ENCODE measurements at regions not wholly inside any gene's neighbourhood (a gene's known extent, or its start where the extent isn't known, plus 50 kb on each side); places are given as distances from the start of the nearest gene placed in this dataset.
"Not testable (repeated sequence)": the region's sequence is repeated elsewhere in the genome, so short reads cannot be mapped to it uniquely, and the experiment has no call there.

GRCh38 chr22:26082866-26083265 lies 86.4 kb upstream of the SEZ6L start:
- DNase-seq (no peak), ATAC-seq (no peak)
- no peak overlapping the region for H3K27ac ChIP-seq
- intact Hi-C loops (cut with DNase I), result loop anchor here in 2 of 10 donors (10.0 kb wide), 2 partner anchors 242 to 252 kb away; no protein-coding TSS in a partner anchor
- no peak overlapping the region for H3K4me3 ChIP-seq
- no peaks in the 10 kb centered on the region for H3K4me1 ChIP-seq
- TF ChIP-seq, protein P1, sequence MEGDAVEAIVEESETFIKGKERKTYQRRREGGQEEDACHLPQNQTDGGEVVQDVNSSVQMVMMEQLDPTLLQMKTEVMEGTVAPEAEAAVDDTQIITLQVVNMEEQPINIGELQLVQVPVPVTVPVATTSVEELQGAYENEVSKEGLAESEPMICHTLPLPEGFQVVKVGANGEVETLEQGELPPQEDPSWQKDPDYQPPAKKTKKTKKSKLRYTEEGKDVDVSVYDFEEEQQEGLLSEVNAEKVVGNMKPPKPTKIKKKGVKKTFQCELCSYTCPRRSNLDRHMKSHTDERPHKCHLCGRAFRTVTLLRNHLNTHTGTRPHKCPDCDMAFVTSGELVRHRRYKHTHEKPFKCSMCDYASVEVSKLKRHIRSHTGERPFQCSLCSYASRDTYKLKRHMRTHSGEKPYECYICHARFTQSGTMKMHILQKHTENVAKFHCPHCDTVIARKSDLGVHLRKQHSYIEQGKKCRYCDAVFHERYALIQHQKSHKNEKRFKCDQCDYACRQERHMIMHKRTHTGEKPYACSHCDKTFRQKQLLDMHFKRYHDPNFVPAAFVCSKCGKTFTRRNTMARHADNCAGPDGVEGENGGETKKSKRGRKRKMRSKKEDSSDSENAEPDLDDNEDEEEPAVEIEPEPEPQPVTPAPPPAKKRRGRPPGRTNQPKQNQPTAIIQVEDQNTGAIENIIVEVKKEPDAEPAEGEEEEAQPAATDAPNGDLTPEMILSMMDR (IDR thresholded peaks at IDR 0.05), result no peak
- no peak for TF ChIP-seq POLR2A (IDR thresholded peaks at IDR 0.05)
- peaks cover 0 to 26% (median 3%) of the 10 kb centered on the region in 9 donors for H3K27me3 ChIP-seq
- H3K9me3 ChIP-seq, result no peaks in the 10 kb centered on the region
- no peaks in the 10 kb centered on the region for H3K36me3 ChIP-seq

DNA sequence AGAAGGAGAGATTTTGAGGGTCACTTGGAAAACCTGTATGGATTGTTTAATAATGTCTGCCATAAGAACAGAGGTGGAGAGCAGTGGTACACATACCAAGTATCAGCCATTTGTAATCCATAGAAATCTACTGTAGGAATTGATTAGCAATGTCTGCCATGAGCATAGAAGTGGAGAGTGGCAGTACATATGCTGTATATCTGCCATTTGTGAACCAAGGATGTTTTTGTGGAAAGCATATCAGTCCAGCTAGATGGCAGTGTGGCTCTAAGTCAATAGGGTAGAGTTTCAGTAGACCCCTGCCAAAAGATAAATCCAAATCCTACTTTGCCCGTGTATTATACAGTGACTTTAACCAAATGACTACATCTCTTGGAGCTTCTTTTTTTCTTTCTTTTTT lies 82.9 kb upstream of the SEZ6L start:
- intact Hi-C loops (cut with DNase I), result loop anchor here in 6 of 10 donors (2.0 to 10.0 kb wide), 4 partner anchors 238 to 248 kb away; no protein-coding TSS in a partner anchor
- Histone ChIP-seq H3K9me3 (no peaks in the 10 kb centered on the region), H3K27me3 (peaks cover 0 to 25% (median 5%) of the 10 kb centered on the region in 9 donors), H3K27ac (no peak overlapping the region), H3K4me3 (no peak overlapping the region), H3K36me3 (no peaks in the 10 kb centered on the region), H3K4me1 (no peaks in the 10 kb centered on the region)
- WGBS, 4 donors, result 17 to 28% (median 25%) methylated on average over 1 of the region's 1 CpG
- DNase-seq, result no peak
- TF ChIP-seq POLR2A (IDR thresholded peaks at IDR 0.05), result no peak
- TF ChIP-seq, protein P1 (IDR thresholded peaks at IDR 0.05), result peak in 4 of 12 donors; percentile 15 to 37 (median 22)
- no peak for ATAC-seq

DNA sequence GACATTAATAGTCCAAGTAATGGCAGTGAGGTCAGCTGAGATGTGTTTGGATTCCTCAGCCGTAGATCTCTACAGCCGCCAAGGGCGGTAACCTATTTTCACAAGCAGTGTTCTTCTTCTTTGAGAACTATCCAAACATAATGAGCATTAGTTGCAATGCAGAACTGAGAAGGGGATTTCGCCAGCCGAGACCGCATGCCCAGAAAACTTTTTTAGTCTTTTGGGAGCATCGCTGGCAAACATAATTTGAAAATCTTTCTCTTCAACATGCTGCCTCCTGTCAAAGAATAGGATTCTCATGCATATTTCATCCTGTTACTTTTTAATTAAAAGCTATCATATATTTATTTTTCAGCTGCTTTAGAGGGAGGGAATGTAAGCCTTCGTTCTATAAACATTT lies 81.4 kb upstream of the SEZ6L start:
- Histone ChIP-seq H3K4me3 (no peak overlapping the region), H3K4me1 (no peaks in the 10 kb centered on the region), H3K9me3 (no peaks in the 10 kb centered on the region), H3K36me3 (no peaks in the 10 kb centered on the region), H3K27ac (no peak overlapping the region), H3K27me3 (peaks cover 0 to 20% (median 3%) of the 10 kb centered on the region in 9 donors)
- ATAC-seq (no peak), DNase-seq (no peak)
- no peak for TF ChIP-seq POLR2A (IDR thresholded peaks at IDR 0.05)
- TF ChIP-seq, protein P1 (IDR thresholded peaks at IDR 0.05), result no peak
- WGBS, 4 donors, result 86 to 91% (median 90%) methylated on average over 8 of the region's 8 CpGs
- intact Hi-C loops (cut with DNase I), result loop anchor here in 6 of 10 donors (2.0 to 10.0 kb wide), 4 partner anchors 237 to 247 kb away; no protein-coding TSS in a partner anchor

DNA sequence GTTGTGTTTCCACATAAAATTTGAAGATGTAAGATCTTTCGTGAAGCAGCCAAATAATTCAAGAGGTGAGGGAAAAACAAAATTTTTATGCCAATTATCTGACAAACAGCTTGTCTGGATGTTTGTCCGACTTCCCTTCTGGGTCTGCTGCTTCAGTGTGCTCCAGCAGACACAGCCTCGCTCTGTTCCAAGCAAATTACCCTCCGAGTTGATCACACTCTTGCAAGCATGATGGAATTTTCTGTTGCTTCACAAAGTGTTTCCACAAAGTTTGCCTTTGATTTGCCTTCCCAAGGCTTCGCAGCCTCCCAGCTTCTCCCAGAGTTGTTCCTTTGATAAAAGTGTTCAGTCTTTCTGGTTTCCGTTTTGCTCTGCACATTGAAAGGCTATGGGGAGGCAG lies 78.4 kb upstream of the SEZ6L start:
- Histone ChIP-seq H3K9me3 (no peaks in the 10 kb centered on the region), H3K4me3 (no peak overlapping the region), H3K36me3 (no peaks in the 10 kb centered on the region), H3K27me3 (peaks cover 0 to 30% (median 0%) of the 10 kb centered on the region in 9 donors), H3K27ac (no peak overlapping the region), H3K4me1 (no peaks in the 10 kb centered on the region)
- DNase-seq (no peak), ATAC-seq (no peak)
- no peak for TF ChIP-seq POLR2A (IDR thresholded peaks at IDR 0.05)
- TF ChIP-seq, protein P1 (IDR thresholded peaks at IDR 0.05), result no peak
- intact Hi-C loops (cut with DNase I), result loop anchor here in 1 of 10 donors (10.0 kb wide), 1 partner anchor 224 kb away; no protein-coding TSS in a partner anchor
- 74 to 81% (median 78%) methylated on average over 6 of the region's 6 CpGs for WGBS, 4 donors

GRCh38 chr22:26094497-26094896 lies 74.8 kb upstream of the SEZ6L start:
- WGBS, 4 donors, result 82 to 87% (median 85%) methylated on average over 7 of the region's 7 CpGs

More at GRCh38 chr22:26094497-26094896, 74.8 kb upstream of the SEZ6L start:
- H3K27me3 ChIP-seq, result peaks cover 0 to 16% (median 0%) of the 10 kb centered on the region in 9 donors
- not testable (repeated sequence) for DNase-seq, H3K9me3 ChIP-seq, H3K27ac ChIP-seq, H3K4me1 ChIP-seq, ATAC-seq, H3K36me3 ChIP-seq, H3K4me3 ChIP-seq
- intact Hi-C loops (cut with DNase I), result loop anchor here in 1 of 10 donors (10.0 kb wide), 1 partner anchor 220 kb away; no protein-coding TSS in a partner anchor

All from heart left ventricle (tissue), 16 donors.